ENCODE measurements at regions not wholly inside any gene's neighbourhood (a gene's known extent, or its start where the extent isn't known, plus 50 kb on each side); places are given as distances from the start of the nearest gene placed in this dataset.

DNA sequence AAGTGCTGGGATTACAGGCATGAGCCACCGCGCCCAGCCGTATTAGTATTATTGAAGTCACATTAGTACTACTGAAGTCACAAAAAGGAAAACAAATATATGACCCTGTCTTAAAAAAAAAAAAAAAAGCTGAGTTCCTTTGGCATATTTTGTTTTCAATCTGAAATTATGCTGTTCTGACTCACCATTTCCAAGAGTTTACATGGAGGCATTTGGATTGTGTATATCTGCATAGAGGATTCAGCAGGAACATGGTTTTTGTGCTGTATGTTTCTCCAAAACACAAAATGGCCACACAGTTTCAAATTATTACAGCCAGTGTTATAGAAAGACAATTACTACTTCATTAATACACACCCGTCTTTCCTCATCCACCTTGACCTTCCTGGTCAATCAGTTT, 103.5 kb upstream of the TSC22D1 start:
- TF ChIP-seq, protein P1, sequence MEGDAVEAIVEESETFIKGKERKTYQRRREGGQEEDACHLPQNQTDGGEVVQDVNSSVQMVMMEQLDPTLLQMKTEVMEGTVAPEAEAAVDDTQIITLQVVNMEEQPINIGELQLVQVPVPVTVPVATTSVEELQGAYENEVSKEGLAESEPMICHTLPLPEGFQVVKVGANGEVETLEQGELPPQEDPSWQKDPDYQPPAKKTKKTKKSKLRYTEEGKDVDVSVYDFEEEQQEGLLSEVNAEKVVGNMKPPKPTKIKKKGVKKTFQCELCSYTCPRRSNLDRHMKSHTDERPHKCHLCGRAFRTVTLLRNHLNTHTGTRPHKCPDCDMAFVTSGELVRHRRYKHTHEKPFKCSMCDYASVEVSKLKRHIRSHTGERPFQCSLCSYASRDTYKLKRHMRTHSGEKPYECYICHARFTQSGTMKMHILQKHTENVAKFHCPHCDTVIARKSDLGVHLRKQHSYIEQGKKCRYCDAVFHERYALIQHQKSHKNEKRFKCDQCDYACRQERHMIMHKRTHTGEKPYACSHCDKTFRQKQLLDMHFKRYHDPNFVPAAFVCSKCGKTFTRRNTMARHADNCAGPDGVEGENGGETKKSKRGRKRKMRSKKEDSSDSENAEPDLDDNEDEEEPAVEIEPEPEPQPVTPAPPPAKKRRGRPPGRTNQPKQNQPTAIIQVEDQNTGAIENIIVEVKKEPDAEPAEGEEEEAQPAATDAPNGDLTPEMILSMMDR (IDR thresholded peaks at IDR 0.05), result no peak
- TF ChIP-seq POLR2AphosphoS5 (IDR thresholded peaks at IDR 0.05; ENCODE audit: low read depth, low read length), result no peak
